GM13976 (cell line): ENCODE measurements at regions not wholly inside any gene's neighbourhood (a gene's known extent, or its start where the extent isn't known, plus 50 kb on each side); places are given as distances from the start of the nearest gene placed in this dataset.

Experiments used
- DNase-seq: peaks from one replicate; pipeline ENCODE4 v3.0.0; 2012; ENCODE audit warnings: low spot score
- CTCF ChIP-seq: IDR thresholded peaks from 2 replicates; pipeline ENCODE4 v1.5.1; 2012; ENCODE audit warnings: borderline replicate concordance, mild to moderate bottlenecking; ENCODE audit not compliant: insufficient read depth; ENCODE audit errors: extremely low read depth, missing control alignments, control extremely low read depth
- in situ Hi-C: fragments of 300-500 bp; cut with MboI; formaldehyde crosslinking; loops from one replicate; pipeline ENCODE4 v1.12.0; 2022; ENCODE audit warnings: low sequenced_read_pairs, mixed read lengths, inconsistent platforms; ENCODE audit not compliant: unreplicated experiment

GRCh38 chr3:71994203-71994602 is 209.3 kb upstream of the PROK2 start:
- in situ Hi-C loops, result no loop called here
- DNase-seq, result no peak
- no peak for TF ChIP-seq CTCF

- no peak for TF ChIP-seq CTCF
- in situ Hi-C loops, result no loop called here
- DNase-seq, result no peak
These were observed 206.7 kb upstream of the PROK2 start for GRCh38 chr3:71991681-71992080.

DNA sequence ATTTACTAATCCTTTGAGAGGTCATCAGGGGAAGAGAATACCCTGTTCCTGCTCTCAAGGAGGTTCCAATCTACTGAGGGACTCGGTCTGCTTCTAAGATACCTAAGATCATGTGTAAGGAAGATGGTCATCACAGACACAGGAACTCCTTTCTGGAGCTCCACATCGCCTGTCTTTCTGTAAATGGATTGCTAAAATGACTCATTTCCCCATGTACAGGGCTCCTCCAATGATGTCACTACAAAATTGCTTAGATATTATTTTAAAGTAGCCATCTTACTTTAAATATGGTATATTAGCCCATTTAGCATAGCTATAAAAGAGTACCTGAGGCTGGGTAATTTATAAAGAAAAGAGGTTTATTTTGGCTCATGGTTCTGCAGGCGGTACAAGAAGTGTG is 206.1 kb upstream of the PROK2 start:
- no peak for TF ChIP-seq CTCF
- in situ Hi-C loops, result no loop called here
- DNase-seq, result no peak

- DNase-seq, result no peak
- no peak for TF ChIP-seq CTCF
- in situ Hi-C loops, result no loop called here
These were observed 205.6 kb upstream of the PROK2 start for GRCh38 chr3:71990545-71990944.

- no peak for TF ChIP-seq CTCF
- DNase-seq, result no peak
- in situ Hi-C loops, result no loop called here
These were observed 204.2 kb upstream of the PROK2 start for GRCh38 chr3:71989165-71989564.

DNA sequence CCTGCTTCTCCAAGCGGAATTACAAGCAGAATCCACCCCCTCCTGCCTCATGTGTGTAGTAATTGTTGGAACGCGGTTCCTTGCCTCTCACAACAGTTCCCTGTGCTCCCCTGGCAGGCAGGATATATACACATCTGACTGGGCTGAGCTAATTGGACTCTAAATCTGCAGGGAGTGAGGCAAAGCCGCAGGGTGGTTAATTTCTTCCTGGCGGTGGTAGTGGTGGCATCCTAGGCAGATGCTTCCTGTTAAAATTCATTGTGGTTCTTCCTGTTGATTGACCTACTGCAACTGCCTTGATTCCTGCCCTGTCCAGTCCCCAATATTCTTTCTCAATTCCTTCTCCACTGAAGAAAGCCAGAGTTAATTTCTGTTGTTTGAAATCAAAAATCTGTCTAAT is 202.9 kb upstream of the PROK2 start:
- in situ Hi-C loops, result no loop called here
- TF ChIP-seq CTCF, result no peak
- no peak for DNase-seq

- TF ChIP-seq CTCF, result no peak
- in situ Hi-C loops, result no loop called here
- no peak for DNase-seq
These were observed 202.3 kb upstream of the PROK2 start for GRCh38 chr3:71987089-71987735.
